UCSD-AML1 (cell line): ENCODE measurements at regions not wholly inside any gene's neighbourhood (a gene's known extent, or its start where the extent isn't known, plus 50 kb on each side); places are given as distances from the start of the nearest gene placed in this dataset.
"Not testable (repeated sequence)": the region's sequence is repeated elsewhere in the genome, so short reads cannot be mapped to it uniquely, and the experiment has no call there.

ENCODE experiments used
- DNase-seq: peaks from one replicate; lab custom pipeline; 2025; ENCODE audit not compliant: unreplicated experiment; lab: John Stamatoyannopoulos, UW

DNA sequence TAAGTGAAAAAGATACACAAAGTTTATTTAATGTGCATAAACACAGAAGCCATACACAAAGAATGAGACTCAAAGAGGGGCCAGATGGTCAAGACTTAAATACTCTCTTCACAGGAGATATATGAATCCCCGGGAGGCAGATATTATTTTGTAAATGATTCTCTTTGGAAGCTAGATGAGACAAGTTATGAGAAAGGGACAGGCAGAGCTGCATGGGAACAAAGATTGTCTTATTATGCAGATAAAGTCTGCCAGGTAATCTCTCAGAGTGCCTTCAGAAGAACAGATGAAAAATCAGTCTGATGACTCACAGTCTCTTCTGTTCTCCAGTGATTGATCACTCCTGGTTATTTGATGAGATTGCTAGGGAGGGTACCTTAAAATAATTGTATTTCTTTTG, 89.0 kb downstream of the NAF1 start:
- DNase-seq: no peak

DNA sequence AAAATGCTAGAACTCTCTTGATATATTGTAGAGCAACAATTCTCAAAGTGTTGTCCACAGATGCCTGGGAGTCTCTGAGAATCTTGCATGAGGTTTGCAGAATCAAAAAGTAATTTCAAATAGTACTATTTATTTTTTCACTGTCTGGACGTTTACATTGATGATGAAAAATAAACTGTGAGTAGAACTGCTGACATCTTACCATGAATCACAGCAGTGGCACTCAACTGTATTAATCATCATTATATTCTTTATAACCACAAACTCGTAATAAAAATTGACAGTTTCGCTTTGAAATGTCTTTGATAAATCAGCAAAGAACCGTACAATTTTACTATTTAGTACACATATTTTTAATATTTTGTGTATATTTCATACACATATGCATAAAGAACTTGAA, 94.5 kb downstream of the NAF1 start:
- DNase-seq: no peak

DNA sequence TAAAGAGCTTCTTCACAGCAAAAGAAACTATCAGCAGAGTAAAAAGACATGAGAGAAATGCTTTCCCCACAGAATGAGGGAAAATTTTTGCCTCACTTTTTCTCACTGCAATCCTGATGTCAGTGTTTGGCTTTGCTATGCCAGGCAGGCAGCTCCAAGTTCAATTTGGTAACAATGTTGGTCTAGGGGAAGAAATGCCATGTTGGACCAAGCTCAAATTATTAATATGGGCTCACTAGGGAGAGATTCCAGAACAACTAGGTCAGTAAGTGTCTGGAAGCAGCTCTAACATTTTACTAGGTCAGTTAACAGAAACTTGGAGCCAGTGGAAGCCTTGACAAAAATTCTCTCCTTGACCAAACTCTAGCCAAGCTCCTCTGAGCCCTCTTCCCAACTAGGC, 95.4 kb downstream of the NAF1 start:
- no peak for DNase-seq

DNA sequence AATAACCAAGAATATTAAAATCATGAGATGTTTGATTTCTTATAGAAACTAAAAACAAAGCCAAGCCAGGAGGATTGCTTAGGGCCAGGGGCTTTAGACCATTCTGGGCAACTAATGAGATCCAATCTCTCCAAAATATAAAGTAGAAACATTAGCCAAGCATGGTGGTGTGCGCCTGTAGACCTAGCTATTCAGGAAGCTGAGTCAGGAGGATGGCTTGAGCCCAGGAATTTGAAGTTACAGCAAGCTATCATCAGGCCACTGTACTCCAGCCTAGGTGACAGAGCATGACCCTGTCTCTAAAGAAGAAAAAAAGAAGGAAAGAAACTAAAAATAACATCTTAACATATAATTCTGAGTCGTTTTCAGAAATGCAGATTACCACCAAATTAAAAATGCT, 96.7 kb downstream of the NAF1 start:
- DNase-seq: no peak

DNA sequence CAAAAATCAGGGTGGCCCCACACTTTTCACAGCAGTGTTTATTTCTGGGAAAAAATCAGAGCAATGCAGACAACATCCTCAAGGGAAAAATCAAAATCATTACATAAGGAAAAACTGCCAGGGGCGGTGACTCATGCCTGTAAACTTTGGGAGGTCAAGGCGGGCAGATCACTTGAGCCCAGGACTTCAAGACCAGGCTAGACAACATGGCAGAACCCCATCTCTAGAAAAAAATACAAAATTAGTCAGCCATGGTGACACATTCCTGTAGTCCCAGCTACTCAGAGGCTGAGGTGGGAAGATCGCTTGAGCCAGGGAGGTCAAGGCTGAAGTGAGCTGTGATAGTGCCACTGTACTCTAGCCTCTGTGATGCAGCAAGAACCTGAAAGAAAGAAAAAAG, 102.8 kb downstream of the NAF1 start:
- no peak for DNase-seq

DNA sequence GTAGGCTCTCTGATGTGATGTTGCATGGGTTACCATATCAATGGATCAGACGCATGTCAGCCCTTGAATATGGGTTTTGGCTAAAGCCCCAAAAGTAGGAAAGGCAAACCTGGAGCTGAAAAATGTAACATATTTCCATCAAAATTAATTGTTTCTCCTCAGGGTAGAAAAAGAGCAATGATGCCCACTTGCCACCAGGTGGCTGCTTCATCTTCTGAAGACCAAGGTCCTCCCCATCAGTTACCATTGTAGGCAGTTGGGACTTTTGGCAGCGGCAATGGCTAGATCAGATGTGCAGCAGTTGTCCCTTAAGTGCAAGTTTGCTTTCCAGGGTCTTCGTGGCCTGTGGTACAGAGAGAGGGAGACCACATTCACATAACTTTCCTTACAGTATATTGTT, 118.2 kb downstream of the NAF1 start:
- DNase-seq: peak; percentile 8

DNA sequence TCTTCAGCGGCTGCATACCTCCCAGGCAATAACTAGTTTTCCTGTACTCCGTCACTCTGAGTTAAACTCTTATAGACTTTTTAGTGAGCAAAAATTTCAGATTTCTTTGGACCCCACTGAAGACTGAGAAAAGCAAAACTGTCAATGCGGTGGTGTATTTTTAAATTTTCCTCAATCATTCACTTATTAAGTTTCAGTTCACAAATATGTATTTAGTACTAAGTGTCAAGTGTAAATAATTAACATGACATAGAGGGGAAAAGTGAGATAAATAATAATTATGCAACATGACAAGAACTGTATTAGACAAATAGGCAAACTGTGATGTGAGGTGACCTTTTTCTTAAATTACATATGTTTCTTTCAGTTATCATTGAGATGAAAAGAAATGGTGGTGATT, 124.4 kb downstream of the NAF1 start:
- no peak for DNase-seq

DNA sequence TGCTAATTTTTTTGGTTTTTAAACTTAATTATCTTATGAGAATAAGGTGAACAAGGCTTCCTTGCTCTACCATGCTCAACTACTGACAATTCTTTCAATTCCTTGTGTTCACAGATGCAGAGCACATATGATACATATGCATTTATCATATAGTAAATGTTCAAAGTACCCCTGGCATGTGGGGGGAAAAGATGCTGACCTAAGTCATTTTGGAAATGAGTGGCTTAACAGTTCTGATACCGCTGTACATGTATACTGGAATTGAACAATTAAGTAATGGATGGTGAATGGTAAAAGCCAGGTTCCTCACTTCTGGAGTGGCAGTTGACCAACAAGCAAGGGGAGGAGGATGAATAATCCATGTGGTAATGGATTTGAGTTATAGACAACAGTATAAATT, 149.6 kb downstream of the NAF1 start:
- no peak for DNase-seq

DNA sequence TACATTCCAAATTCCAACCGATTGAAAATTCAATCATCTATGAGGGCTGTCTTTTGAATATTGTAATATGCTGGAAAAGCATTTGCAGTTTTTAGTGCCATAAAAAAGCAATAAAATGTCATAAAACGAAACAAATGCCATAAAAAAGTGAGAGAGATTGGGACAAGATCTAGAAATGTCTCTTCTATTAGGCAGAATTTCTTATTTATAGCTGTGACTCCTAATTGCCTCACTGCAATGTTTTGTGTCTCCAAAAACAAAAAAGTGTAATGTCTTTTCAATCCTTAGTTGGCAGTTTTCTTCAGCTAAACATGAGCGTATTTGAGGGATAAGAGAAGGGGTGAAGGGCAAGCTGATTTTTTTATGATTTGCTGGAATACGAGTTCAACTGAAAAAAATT, 153.9 kb downstream of the NAF1 start:
- no peak for DNase-seq

DNA sequence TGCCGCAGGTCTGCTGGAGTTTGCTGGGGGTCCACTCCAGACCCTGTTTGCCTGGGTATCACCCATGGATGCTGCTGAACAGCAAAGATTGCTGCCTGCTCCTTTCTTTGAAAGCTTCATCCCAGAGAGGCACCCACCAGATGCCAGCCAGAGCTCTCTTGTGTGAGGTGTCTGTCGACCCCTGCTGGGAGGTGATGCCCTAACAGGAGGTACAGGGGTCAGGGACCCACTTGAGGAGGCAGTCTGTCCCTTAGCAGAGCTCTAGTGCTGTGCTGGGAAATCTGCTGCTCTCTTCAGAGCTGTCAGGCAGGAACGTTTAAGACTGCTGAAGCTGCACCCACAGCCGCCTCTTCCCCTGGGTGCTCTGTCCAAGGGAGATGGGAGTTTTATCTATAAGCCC, 162.7 kb downstream of the NAF1 start:
- no peak for DNase-seq

DNA sequence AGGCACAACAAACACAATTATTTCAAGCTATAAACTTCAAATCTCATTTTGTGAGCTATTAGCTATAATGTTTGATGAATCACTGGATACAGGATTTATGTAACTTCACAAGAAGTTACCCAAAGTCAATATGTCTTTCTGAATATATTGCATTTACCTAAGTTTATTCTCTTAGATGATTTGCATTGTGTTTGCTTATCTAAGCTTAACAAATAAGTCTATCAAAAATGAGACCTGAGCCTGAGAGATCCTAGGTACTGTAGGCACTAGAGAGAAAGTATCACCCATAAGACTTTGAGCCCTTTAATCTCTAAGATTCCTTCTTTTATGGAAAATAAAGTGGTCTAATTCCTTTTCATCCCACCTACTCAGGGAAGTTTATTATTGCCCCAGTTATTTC, 178.2 kb downstream of the NAF1 start:
- no peak for DNase-seq

DNA sequence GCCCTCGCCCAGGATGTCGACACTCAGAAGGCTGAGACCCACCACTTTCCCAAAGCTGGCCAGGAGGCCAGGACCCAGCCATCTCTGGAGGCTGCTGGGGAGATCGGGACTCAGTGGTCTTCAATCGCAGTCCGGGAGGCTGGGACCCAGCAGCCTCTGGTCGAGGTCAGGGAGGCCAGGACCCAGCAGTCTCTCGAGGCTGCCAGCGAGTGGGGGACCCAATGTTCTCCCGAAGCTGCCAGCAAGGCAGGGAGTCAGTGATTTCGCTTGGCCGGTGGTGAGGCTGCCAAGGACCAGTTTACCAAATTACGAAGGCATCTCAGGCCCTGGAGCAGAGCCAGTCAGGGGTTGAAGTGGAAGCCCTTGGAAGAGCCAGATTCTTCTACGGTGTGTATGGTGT, 181.6 kb downstream of the NAF1 start:
- no peak for DNase-seq

DNA sequence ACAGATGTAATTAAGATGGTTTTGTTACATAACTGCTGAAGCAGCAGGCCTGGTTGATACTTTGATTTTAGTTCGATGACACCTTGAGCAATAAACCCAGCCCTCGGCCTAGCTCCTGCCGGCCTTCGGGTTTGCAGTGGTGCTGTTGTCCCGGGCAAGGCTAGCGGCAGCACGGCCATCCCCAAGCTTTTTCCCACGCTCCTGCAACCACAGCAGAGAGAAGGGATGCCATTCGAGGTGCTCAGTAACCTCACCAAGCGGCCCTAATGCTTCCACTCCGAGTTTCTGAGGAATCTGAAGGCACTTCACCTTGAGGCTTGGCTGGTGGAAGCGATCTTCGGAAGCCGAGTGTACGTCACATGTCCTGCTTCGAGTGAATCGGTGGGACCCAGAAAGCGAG, 182.1 kb downstream of the NAF1 start:
- no peak for DNase-seq

DNA sequence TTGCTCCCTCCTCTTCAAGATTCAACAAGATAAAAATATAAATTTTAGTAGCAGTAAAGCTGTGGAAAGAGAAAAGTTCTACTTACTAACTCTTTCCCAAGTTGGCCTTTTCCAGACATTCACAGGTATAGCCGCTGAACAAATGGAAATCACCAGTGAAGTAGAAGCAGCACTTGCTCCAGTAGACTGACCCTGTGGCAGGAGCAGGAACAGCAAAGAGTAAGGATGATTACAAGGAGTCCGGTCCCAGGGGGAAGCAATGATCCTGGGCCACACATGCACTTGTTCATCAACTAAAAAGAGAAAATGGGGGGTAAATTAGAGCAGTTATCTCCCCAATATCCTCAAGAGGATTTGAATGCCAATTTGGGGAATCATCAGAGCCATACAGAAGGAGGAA, 184.9 kb downstream of the NAF1 start:
- no peak for DNase-seq

DNA sequence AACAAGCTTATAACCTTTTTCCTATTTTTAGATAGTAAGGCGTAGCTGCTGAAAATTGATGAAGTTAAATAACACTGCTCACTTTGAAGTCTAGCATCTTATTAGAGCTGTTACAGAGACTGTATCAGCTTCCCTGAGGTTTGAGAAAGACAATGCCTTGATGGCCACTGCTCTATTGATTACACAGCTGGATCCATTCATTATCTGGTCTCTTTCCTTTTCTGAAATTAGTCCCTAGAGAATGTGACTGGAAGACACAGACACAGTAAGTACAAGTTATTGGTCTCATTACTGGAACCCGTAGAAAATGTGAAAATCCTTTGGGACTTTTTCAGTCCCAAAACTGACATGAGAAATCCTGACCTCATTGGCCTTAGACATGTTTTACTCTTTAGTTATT, 188.3 kb downstream of the NAF1 start:
- no peak for DNase-seq

DNA sequence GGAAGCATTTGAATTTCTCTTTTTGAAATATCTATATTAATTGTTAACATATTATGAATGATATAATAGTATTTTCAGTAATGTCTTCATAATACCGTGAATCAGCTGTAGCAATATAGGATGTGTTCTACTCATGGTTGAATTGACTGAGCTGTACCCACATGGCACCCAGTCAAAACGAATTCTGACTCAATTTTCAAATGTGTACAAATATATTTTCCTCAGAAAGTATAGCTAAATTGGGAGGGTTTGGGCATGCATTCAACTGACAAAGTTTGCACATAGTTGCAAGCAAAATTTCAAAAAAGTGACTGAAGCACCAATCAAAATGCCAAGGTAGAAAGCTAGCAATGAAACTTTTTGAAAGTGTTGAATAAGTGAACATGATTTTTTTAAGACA, 188.9 kb downstream of the NAF1 start:
- DNase-seq: no peak

DNA sequence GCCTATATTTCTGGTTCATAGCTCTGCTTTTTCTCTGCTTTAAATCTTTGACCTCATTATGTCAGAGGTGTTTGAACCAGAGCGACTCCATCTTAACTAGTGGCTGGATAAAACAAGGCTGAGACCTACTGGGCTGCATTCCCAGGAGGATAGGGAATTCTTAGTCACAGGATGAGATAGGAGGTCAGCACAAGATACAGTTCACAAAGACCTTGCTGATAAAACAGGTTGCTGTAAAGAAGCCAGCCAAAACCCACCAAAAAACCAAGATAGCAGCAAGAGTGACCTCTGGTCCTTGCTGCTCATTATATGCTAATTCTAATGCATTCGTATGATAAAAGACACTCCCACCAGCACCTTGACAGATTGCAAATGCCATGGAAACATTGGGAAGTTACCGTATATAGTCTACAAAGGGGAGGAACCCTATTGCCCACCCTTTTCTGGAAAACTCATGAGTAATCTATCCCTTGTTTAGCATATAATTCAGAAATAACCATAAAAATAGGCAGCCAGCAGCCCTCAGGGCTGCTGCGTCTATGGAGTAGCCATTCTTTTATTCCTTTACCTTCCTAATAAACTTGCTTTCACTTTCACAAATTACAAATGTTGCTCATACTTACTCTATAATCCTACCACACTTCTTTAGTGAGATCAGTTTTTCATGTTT, 193.9 kb downstream of the NAF1 start:
- no peak for DNase-seq

DNA sequence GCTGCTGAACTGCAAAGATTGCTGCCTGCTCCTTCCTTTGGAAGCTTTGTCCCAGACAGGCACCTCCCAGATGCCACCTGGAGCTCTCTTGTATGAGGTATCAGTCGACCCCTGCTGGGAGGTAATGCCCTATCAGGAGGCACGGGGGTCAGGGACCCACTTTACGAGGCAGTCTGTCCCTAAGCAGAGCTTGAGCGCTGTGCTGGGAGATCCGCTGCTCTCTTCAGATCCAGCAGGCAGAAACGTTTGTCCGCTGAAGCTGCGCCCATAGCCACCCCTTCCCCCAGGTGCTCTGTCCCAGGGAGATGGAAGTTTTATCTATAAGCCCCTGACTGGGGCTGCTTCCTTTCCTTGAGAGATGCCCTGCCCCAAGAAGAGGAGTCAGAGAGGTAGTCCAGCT, 197.5 kb downstream of the NAF1 start:
- no peak for DNase-seq

DNA sequence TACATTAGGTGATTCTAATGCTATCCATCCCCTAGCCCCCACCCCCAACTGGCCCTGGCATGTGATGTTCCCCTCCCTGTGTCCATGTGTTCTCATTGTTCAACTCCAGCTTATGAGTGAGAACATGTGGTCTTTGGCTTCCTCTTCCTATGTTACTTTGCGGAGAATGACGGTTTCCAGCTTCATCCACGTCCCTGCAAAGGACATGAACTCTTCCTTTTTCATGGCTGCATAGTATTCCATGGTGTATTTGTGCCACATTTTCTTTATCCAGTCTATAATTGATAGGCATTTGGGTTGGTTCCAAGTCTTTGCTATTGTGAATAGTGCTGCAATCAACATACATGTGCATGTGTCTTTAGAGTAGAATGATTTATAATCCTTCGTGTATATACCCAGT, 200.7 kb downstream of the NAF1 start:
- not testable (repeated sequence) for DNase-seq

DNA sequence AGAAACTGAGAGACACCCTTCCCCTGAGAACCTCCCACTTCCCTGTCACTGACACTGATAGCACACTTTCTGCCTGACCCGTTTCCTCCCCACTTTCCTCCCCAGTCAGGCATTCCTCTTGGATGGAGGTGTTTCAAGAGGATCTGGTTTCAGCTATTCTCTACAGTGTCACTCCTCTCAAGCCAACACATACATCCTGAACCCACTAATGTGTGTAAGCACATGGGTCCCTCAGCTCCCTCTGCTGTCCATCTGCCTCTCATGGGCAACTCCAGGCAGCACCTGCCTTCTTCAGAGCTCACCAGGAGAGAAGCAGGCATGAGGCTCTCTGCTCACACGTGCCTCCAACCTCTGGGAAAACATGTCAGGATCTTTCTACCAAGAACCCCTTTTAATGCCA, 207.6 kb downstream of the NAF1 start:
- DNase-seq: no peak

DNA sequence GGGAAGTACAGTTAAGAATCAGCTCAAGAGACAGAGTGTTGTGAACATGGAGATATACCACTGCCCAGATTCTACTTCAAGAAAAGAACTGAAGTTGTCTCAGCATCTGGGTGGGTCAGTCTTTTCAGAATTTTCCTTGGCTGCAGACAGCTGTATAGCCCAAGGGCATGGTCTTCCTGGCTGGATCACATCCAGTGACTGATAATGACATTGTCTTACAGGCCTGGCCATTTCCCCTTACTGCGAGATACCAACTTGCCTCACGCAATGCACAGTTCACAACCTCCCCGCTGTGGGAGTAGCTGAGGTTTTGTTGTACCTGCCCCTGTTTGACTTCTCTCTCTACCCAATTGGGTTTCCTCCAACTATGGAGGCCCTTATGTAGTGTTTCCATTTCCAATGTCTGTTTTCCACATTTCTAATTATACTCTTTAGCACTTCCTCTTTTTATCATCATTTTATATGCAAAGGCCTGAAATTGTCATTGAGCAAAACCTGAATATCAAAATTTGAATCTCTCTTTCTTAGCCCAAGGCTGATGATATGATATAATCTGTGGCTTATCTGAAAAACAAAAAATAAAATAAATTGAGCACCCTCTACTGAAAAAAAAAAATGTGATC, 209.1 kb downstream of the NAF1 start:
- DNase-seq: no peak

DNA sequence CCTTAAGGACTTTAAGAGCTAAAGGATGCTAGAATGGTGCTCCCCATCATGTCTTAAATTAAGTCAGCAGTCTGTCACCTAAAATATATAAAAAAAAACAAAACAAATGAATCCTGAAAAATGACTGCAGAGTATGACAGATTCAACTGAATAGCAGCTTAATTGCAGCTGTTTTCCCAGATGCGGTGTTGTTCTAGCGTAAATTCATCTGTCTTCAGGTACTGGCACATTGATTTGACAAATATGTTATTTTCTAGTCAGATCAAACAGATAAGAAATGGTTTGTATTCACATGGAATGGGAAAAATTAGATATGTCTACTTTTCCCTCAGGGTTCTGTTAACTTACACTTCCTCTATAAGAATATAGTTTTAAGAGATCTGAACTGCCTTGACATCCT, 211.7 kb downstream of the NAF1 start:
- no peak for DNase-seq

DNA sequence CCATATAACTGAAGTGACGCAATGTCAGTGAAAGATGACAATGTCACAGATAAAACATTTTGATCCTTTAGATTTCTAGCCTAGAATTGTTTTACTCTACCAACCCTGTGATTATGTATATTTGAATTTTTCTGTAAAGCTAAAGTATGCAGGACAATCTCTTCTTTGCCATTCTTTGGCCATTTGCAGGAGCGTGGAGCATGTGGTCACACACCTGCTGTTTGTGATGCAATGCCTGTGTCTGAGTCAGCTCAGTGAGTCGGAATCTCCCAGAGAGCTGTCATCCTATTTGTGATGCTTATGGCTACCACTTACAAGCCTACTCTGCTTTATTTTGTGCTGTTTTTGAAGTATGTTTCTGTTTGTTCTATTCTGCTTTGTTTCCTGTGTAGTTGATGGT, 214.5 kb downstream of the NAF1 start:
- DNase-seq: no peak
